ENCODE measurements at regions not wholly inside any gene's neighbourhood (a gene's known extent, or its start where the extent isn't known, plus 50 kb on each side); places are given as distances from the start of the nearest gene placed in this dataset.

- Histone ChIP-seq H3K9ac (ENCODE audit: low read depth, low read length) (no peak overlapping the region), H3K27me3 (ENCODE audit: insufficient read depth, low read length, poor library complexity) (no peaks in the 10 kb centered on the region), H4K20me1 (ENCODE audit: insufficient read depth, low read length) (no peaks in the 10 kb centered on the region), H3K4me2 (ENCODE audit: insufficient read depth, low read length) (no peak overlapping the region), H3K4me1 (ENCODE audit: insufficient read depth, low read length) (no peaks in the 10 kb centered on the region), H3K27ac (ENCODE audit: low read length) (no peak overlapping the region), H3K4me3 (ENCODE audit: low read depth in 1 of 2, low read length in 2 of 2) (no peak overlapping the region), H2AFZ (ENCODE audit: low read depth, low read length) (no peak overlapping the region), H3K79me2 (ENCODE audit: insufficient read depth, low read length) (no peaks in the 10 kb centered on the region), H3K36me3 (ENCODE audit: insufficient read depth, low read length) (no peaks in the 10 kb centered on the region), H3K9me3 (ENCODE audit: insufficient read depth, low read length, severe bottlenecking) (no peaks in the 10 kb centered on the region)
- ATAC-seq (ENCODE audit: insufficient read depth, low read depth), result no peak
- TF ChIP-seq EZH2 (IDR thresholded peaks at IDR 0.05; ENCODE audit: borderline replicate concordance, low read depth, low read length, severe bottlenecking), result no peak
- TF ChIP-seq CTCF (IDR thresholded peaks at IDR 0.05; ENCODE audit: borderline replicate concordance, extremely low read depth, low read length, poor library complexity, severe bottlenecking), result no peak
- DNase-seq, result no peak
These were observed 99.4 kb upstream of the TARS1 start for GRCh38 chr5:33341351-33341750.

GRCh38 chr5:33343676-33344327 lies 97.0 kb upstream of the TARS1 start:
- Histone ChIP-seq H3K36me3 (ENCODE audit: insufficient read depth, low read length) (no peaks in the 10 kb centered on the region), H3K27me3 (ENCODE audit: insufficient read depth, low read length, poor library complexity) (no peaks in the 10 kb centered on the region), H3K27ac (ENCODE audit: low read length) (no peak overlapping the region), H3K4me3 (ENCODE audit: low read depth in 1 of 2, low read length in 2 of 2) (no peak overlapping the region), H3K4me1 (ENCODE audit: insufficient read depth, low read length) (no peaks in the 10 kb centered on the region), H2AFZ (ENCODE audit: low read depth, low read length) (no peak overlapping the region), H3K9ac (ENCODE audit: low read depth, low read length) (no peak overlapping the region), H3K79me2 (ENCODE audit: insufficient read depth, low read length) (no peaks in the 10 kb centered on the region), H4K20me1 (ENCODE audit: insufficient read depth, low read length) (no peaks in the 10 kb centered on the region), H3K4me2 (ENCODE audit: insufficient read depth, low read length) (no peak overlapping the region), H3K9me3 (ENCODE audit: insufficient read depth, low read length, severe bottlenecking) (no peaks in the 10 kb centered on the region)
- TF ChIP-seq EZH2 (IDR thresholded peaks at IDR 0.05; ENCODE audit: borderline replicate concordance, low read depth, low read length, severe bottlenecking) (no peak), CTCF (IDR thresholded peaks at IDR 0.05; ENCODE audit: borderline replicate concordance, extremely low read depth, low read length, poor library complexity, severe bottlenecking) (no peak)
- DNase-seq, result no peak
- ATAC-seq (ENCODE audit: insufficient read depth, low read depth), result no peak

- H3K4me2 ChIP-seq (ENCODE audit: insufficient read depth, low read length), result no peak overlapping the region
- TF ChIP-seq CTCF (IDR thresholded peaks at IDR 0.05; ENCODE audit: borderline replicate concordance, extremely low read depth, low read length, poor library complexity, severe bottlenecking) (no peak), EZH2 (IDR thresholded peaks at IDR 0.05; ENCODE audit: borderline replicate concordance, low read depth, low read length, severe bottlenecking) (no peak)
These were observed 94.2 kb upstream of the TARS1 start for GRCh38 chr5:33346534-33346933.

More at GRCh38 chr5:33346534-33346933, 94.2 kb upstream of the TARS1 start:
- Histone ChIP-seq H2AFZ (ENCODE audit: low read depth, low read length) (no peak overlapping the region), H3K9me3 (ENCODE audit: insufficient read depth, low read length, severe bottlenecking) (no peaks in the 10 kb centered on the region), H3K4me3 (ENCODE audit: low read depth in 1 of 2, low read length in 2 of 2) (no peak overlapping the region), H3K4me1 (ENCODE audit: insufficient read depth, low read length) (no peaks in the 10 kb centered on the region), H3K27ac (ENCODE audit: low read length) (no peak overlapping the region), H3K27me3 (ENCODE audit: insufficient read depth, low read length, poor library complexity) (no peaks in the 10 kb centered on the region), H3K36me3 (ENCODE audit: insufficient read depth, low read length) (no peaks in the 10 kb centered on the region), H3K9ac (ENCODE audit: low read depth, low read length) (no peak overlapping the region), H3K79me2 (ENCODE audit: insufficient read depth, low read length) (no peaks in the 10 kb centered on the region), H4K20me1 (ENCODE audit: insufficient read depth, low read length) (no peaks in the 10 kb centered on the region)
- no peak for ATAC-seq (ENCODE audit: insufficient read depth, low read depth)
- no peak for DNase-seq
